Heart left ventricle (tissue), 16 donors: ENCODE measurements at regions not wholly inside any gene's neighbourhood (a gene's known extent, or its start where the extent isn't known, plus 50 kb on each side); places are given as distances from the start of the nearest gene placed in this dataset.

Experiments
- ATAC-seq, 4 donors: fragments of 200-7000 bp; cut with Tn5 transposase; one replicate each; pipeline ENCODE4 v1.9.1; 2020 to 2022; ENCODE audit warnings: moderate library complexity in 4 of 4, mild to moderate bottlenecking in 3 of 4, moderate number of reproducible peaks in 1 of 4
- DNase-seq, 5 donors: peaks; one replicate each; pipeline ENCODE4 v3.0.0-alpha.2; 2020
- H3K27ac ChIP-seq, 12 donors: fragments of 200-600 bp; sonication (generic) in 4 of 12; one replicate each; pipeline versions ENCODE4 v1.5.0 to v1.8.0; 2016 to 2022; ENCODE audit warnings: mild to moderate bottlenecking in 2 of 12
- H3K27me3 ChIP-seq, 9 donors: fragments of 200-600 bp; sonication (generic) in 2 of 9; one replicate each; pipeline versions ENCODE4 v1.5.1 to v1.8.0; 2016 to 2022; ENCODE audit warnings: mild to moderate bottlenecking in 3 of 9
- H3K36me3 ChIP-seq, 9 donors: fragments of 200-600 bp; sonication (generic) in 2 of 9; one replicate each; pipeline versions ENCODE4 v1.5.0 to v1.8.0; 2018 to 2022; ENCODE audit warnings: mild to moderate bottlenecking in 2 of 9
- H3K4me1 ChIP-seq, 12 donors: fragments of 200-600 bp; sonication (generic) in 4 of 12; one replicate each; pipeline versions ENCODE4 v1.5.0 to v1.8.0; 2016 to 2022; ENCODE audit warnings: mild to moderate bottlenecking in 3 of 12
- H3K4me3 ChIP-seq, 12 donors: fragments of 200-600 bp; sonication (generic) in 4 of 12; one replicate each; pipeline versions ENCODE4 v1.5.0 to v1.8.0; 2017 to 2022; ENCODE audit warnings: mild to moderate bottlenecking in 9 of 12, moderate library complexity in 4 of 12
- H3K9me3 ChIP-seq, 12 donors: fragments of 200-600 bp; sonication (generic) in 4 of 12; one replicate each; pipeline versions ENCODE4 v1.5.0 to v1.8.0; 2016 to 2022; ENCODE audit warnings: mild to moderate bottlenecking in 1 of 12
- CTCF ChIP-seq, 12 donors: fragments of 200-600 bp; sonication (generic) in 4 of 12; IDR thresholded peaks; one replicate each; pipeline versions ENCODE4 v1.5.0 to v1.8.0; 2018 to 2022; ENCODE audit warnings: antibody characterized with exemption in 12 of 12, mild to moderate bottlenecking in 5 of 12
- POLR2A ChIP-seq, 2 donors: fragments of 450-650 bp; IDR thresholded peaks; one replicate each; pipeline ENCODE4 v1.6.1; 2017; ENCODE audit warnings: antibody characterized with exemption in 2 of 2, mild to moderate bottlenecking in 2 of 2, moderate library complexity in 2 of 2
- WGBS, 4 donors: extraction: QIAGEN DNeasy Blood & Tissue Kit in 2 of 4; methylation state at CpG; one replicate each; pipeline versions ENCODE4 v1.1.5 to v1.1.7; 2013 to 2018; 5-methylcytosine and 5-hydroxymethylcytosine counted together
- intact Hi-C, 10 donors: fragments of 100-400 bp; cut with DNase I; formaldehyde crosslinking; loops; one replicate each; pipeline versions ENCODE4 v1.11.1 to v1.14.2; 2022
- donor health status: ischemic (EF 13 %, LVEDD 7.1; RV severe dilation, severe dysfunction).
- donor health status: healthy with polysubstance abuse.
- donor health status: DM: no; HTN: yes; CAD: no.
- donor health status: DM: no; HTN: no; CAD: no.
- donor health status: ischemic (EF 25% LVEDD 6.9; RV normal size, moderate dysfunction).
- donor health status: ischemic (EF 25% LVEDD 5.7; RV mildly dilated, moderate dysfunction).
- donor health status: healthy.
- donor health status: DM: yes; HTN: yes; CAD: no.
- donor health status: ischemic (EF 35%, LVEDD 5.7; RV mildly dilated, moderate dysfunction).
- donor health status: nonischemic (EF 11% LVEDD 7.7; RV severe dilation, severe dysfunction).
- donor health status: DM: yes; HTN: yes; CAD: no.
- donor health status: PGD.
- donor health status: ischemic (EF 29% LVEDD 5.4; RV normal size, mild dysfunction).
- donor health status: nonischemic (EF 23%, LVEDD 6.1; RV moderate dilation, normal function).

- intact Hi-C loops = no loop called here
- WGBS, 4 donors = 84 to 96% (median 93%) methylated on average over 2 of the region's 2 CpGs
- no peak for ATAC-seq
- H3K36me3 ChIP-seq = no peaks in the 10 kb centered on the region
- H3K27me3 ChIP-seq = no peaks in the 10 kb centered on the region
- peaks cover 0 to 3% (median 0%) of the 10 kb centered on the region in 12 donors for H3K9me3 ChIP-seq
- no peak overlapping the region for H3K27ac ChIP-seq
- peaks cover 0 to 28% (median 9%) of the 10 kb centered on the region in 12 donors for H3K4me1 ChIP-seq
- no peak overlapping the region for H3K4me3 ChIP-seq
- DNase-seq = no peak
- no peak for TF ChIP-seq POLR2A (IDR thresholded peaks at IDR 0.05)
- no peak for TF ChIP-seq CTCF (IDR thresholded peaks at IDR 0.05)
Observed at GRCh38 chr6:11414176-11414963, 123.2 kb upstream of the TMEM170B start.

GRCh38 chr6:11413728-11414127 lies 123.8 kb upstream of the TMEM170B start:
- ATAC-seq = no peak
- Histone ChIP-seq H3K9me3 (peaks cover 0 to 3% (median 0%) of the 10 kb centered on the region in 12 donors), H3K36me3 (no peaks in the 10 kb centered on the region), H3K27me3 (no peaks in the 10 kb centered on the region), H3K4me1 (peaks cover 0 to 28% (median 9%) of the 10 kb centered on the region in 12 donors), H3K27ac (no peak overlapping the region), H3K4me3 (no peak overlapping the region)
- intact Hi-C loops = no loop called here
- 70 to 95% (median 95%) methylated on average over 2 of the region's 2 CpGs for WGBS, 4 donors
- no peak for TF ChIP-seq POLR2A (IDR thresholded peaks at IDR 0.05)
- TF ChIP-seq CTCF (IDR thresholded peaks at IDR 0.05) = no peak
- no peak for DNase-seq

- peaks cover 0 to 3% (median 0%) of the 10 kb centered on the region in 12 donors for H3K9me3 ChIP-seq
- 88 to 93% (median 90%) methylated on average over 6 of the region's 6 CpGs for WGBS, 4 donors
- ATAC-seq (no peak), DNase-seq (no peak)
- H3K4me3 ChIP-seq = no peak overlapping the region
- no peak overlapping the region for H3K27ac ChIP-seq
- peaks cover 0 to 28% (median 9%) of the 10 kb centered on the region in 12 donors for H3K4me1 ChIP-seq
- peak in 1 of 12 donors; percentile 5 for TF ChIP-seq CTCF (IDR thresholded peaks at IDR 0.05)
- no peak for TF ChIP-seq POLR2A (IDR thresholded peaks at IDR 0.05)
- intact Hi-C loops = no loop called here
- no peaks in the 10 kb centered on the region for H3K27me3 ChIP-seq
- H3K36me3 ChIP-seq = no peaks in the 10 kb centered on the region
Observed at GRCh38 chr6:11413117-11413687, 124.3 kb upstream of the TMEM170B start.

- no peak for DNase-seq
- TF ChIP-seq CTCF (IDR thresholded peaks at IDR 0.05) = no peak
- TF ChIP-seq POLR2A (IDR thresholded peaks at IDR 0.05) = no peak
- no peaks in the 10 kb centered on the region for H3K36me3 ChIP-seq
- H3K27me3 ChIP-seq = no peaks in the 10 kb centered on the region
- peak overlapping the region in 1 of 12 donors; percentile 8 for H3K27ac ChIP-seq
- H3K4me1 ChIP-seq = peaks cover 0 to 28% (median 8%) of the 10 kb centered on the region in 12 donors
- intact Hi-C loops = no loop called here
- WGBS, 4 donors = 96 to 99% (median 97%) methylated on average over 3 of the region's 3 CpGs
- no peak overlapping the region for H3K4me3 ChIP-seq
- peaks cover 0 to 3% (median 0%) of the 10 kb centered on the region in 12 donors for H3K9me3 ChIP-seq
- ATAC-seq = no peak
Observed at GRCh38 chr6:11412616-11413015, 124.9 kb upstream of the TMEM170B start.
